Sigmoid colon (tissue), 4 donors: ENCODE measurements at regions not wholly inside any gene's neighbourhood (a gene's known extent, or its start where the extent isn't known, plus 50 kb on each side); places are given as distances from the start of the nearest gene placed in this dataset.

Experiments used
- EP300 ChIP-seq, 4 donors: sonication (generic); formaldehyde crosslinking; IDR thresholded peaks; one replicate each; pipeline ENCODE4 v1.6.1; 2017; ENCODE audit warnings: antibody characterized with exemption in 4 of 4
- POLR2A ChIP-seq, 2 donors: fragments of 450-650 bp; IDR thresholded peaks; one replicate each; pipeline ENCODE4 v1.6.1; 2016; ENCODE audit warnings: antibody characterized with exemption in 2 of 2, mild to moderate bottlenecking in 2 of 2, moderate library complexity in 2 of 2
- POLR2AphosphoS5 ChIP-seq, 4 donors: sonication (generic); formaldehyde crosslinking; IDR thresholded peaks; one replicate each; pipeline ENCODE4 v1.6.1; 2017; ENCODE audit warnings: antibody characterized with exemption in 4 of 4
- TF ChIP-seq, protein P1 (sequence below), 4 experiments: fragments of 450-650 bp in 3 of 4; fragments of 200-600 bp in 1 of 4; IDR thresholded peaks; one replicate each; pipeline ENCODE4 v1.5.1; 2016 to 2019; ENCODE audit warnings: antibody characterized with exemption in 4 of 4, mild to moderate bottlenecking in 3 of 4, moderate library complexity in 2 of 4

DNA sequence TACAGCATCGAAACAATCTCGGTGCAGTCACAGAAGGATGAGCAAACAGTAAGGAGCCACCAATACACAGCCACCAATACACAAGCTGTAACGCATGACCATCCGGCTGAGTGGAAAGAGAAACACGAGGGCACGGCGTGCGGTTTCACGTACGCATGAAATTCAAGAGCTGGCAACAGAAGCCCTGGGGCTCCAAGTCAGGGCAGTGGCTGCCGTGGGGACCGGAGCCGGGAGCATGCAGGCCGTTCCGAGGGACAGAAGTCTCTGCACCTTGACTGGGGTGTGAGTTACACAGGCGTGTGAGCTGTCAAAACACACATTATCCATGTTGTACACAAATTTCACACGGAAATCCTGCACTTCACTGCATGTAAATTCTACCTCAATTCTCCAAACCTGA, 50.6 kb upstream of the METRNL start:
- TF ChIP-seq, protein P1, sequence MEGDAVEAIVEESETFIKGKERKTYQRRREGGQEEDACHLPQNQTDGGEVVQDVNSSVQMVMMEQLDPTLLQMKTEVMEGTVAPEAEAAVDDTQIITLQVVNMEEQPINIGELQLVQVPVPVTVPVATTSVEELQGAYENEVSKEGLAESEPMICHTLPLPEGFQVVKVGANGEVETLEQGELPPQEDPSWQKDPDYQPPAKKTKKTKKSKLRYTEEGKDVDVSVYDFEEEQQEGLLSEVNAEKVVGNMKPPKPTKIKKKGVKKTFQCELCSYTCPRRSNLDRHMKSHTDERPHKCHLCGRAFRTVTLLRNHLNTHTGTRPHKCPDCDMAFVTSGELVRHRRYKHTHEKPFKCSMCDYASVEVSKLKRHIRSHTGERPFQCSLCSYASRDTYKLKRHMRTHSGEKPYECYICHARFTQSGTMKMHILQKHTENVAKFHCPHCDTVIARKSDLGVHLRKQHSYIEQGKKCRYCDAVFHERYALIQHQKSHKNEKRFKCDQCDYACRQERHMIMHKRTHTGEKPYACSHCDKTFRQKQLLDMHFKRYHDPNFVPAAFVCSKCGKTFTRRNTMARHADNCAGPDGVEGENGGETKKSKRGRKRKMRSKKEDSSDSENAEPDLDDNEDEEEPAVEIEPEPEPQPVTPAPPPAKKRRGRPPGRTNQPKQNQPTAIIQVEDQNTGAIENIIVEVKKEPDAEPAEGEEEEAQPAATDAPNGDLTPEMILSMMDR (IDR thresholded peaks at IDR 0.05) = no peak
- no peak for TF ChIP-seq POLR2A (IDR thresholded peaks at IDR 0.05)
- no peak for TF ChIP-seq POLR2AphosphoS5 (IDR thresholded peaks at IDR 0.05)
- no peak for TF ChIP-seq EP300 (IDR thresholded peaks at IDR 0.05)
